HepG2 (cell line): ENCODE measurements at regions not wholly inside any gene's neighbourhood (a gene's known extent, or its start where the extent isn't known, plus 50 kb on each side); places are given as distances from the start of the nearest gene placed in this dataset.

Experiments
- ATAC-seq: fragments of 200-7000 bp; cut with Tn5 transposase; 3 replicates; pipeline ENCODE4 v1.9.1; 2020; ENCODE audit warnings: mild to moderate bottlenecking, moderate library complexity
- BruUV-seq: library from RNA; stranded (reverse); fragments of 400-500 nt; replicated peaks from 2 replicates; lab custom pipeline; 2021; lab: Mats Ljungman, UMichigan
- CTCF ChIA-PET: fragments of 300-600 bp; formaldehyde crosslinking; extraction: SDS; loops from one replicate; lab custom pipeline; 2021; ENCODE audit warnings: low total read pairs, inconsistent platforms, low intra/inter-chr PET ratio; lab: Yijun Ruan, JAX
- POLR2A ChIA-PET: fragments of 350-600 bp; sonication (Branson Sonifier 250); formaldehyde crosslinking; loops from one replicate; lab custom pipeline; 2020; ENCODE audit warnings: antibody characterized with exemption, inconsistent platforms; lab: Yijun Ruan, JAX
- DNase-seq: peaks from one replicate; pipeline ENCODE4 v3.0.0-alpha.2; 2015; ENCODE audit warnings: low spot score
- FAIRE-seq: peaks from 3 replicates; lab custom pipeline; 2011; peaks lifted over from hg19 to GRCh38; lab: Jason Lieb, UNC
- H2AFZ ChIP-seq: one replicate; pipeline ENCODE4 v1.6.1; 2011; ENCODE audit warnings: low read length, inconsistent platforms
- H3K27ac ChIP-seq: fragments of 300-600 bp; 3 replicates; pipeline ENCODE4 v1.8.0; 2011; ENCODE audit warnings: mixed run types, mild to moderate bottlenecking, mixed read lengths, low read length, inconsistent platforms; ENCODE audit not compliant: insufficient read depth; ENCODE audit errors: extremely low read length
- H3K27me3 ChIP-seq, 2 experiments: fragments of 200-600 bp in 1 of 2; 2 replicates in 1 of 2; 3 replicates in 1 of 2; pipeline versions ENCODE4 v1.6.0 to v1.8.0; 2011; ENCODE audit warnings: low read length in 2 of 2, mild to moderate bottlenecking in 2 of 2, moderate library complexity in 2 of 2, inconsistent platforms in 1 of 2; ENCODE audit not compliant: insufficient read depth in 2 of 2, control insufficient read depth in 1 of 2
- H3K36me3 ChIP-seq, 2 experiments: fragments of 200-600 bp in 1 of 2; replicated peaks in 1 of 2; 2 replicates in 1 of 2; 3 replicates in 1 of 2; pipeline versions ENCODE4 v1.5.1 to v1.8.0; 2011; ENCODE audit warnings: low read length in 2 of 2, inconsistent platforms in 1 of 2; ENCODE audit not compliant: insufficient read depth in 2 of 2, control insufficient read depth in 1 of 2
- H3K4me1 ChIP-seq: 2 replicates; pipeline ENCODE4 v1.5.1; 2012; ENCODE audit warnings: low read length, inconsistent platforms; ENCODE audit not compliant: insufficient read depth
- H3K4me2 ChIP-seq: 2 replicates; pipeline ENCODE4 v1.6.0; 2011; ENCODE audit warnings: low read depth, low read length, inconsistent platforms
- H3K4me3 ChIP-seq, 3 experiments: fragments of 200-600 bp in 1 of 3; sonication (generic), shearing (Covaris generic) in 1 of 3; replicated peaks in 1 of 3; 2 replicates each; pipeline ENCODE4 v1.5.1; 2011 to 2016; ENCODE audit warnings: low read length in 3 of 3, inconsistent platforms in 2 of 3, low read depth in 2 of 3, mild to moderate bottlenecking in 2 of 3, control low read depth in 1 of 3, mixed read lengths in 1 of 3; ENCODE audit not compliant: insufficient read depth in 1 of 3
- H3K79me2 ChIP-seq: one replicate; pipeline ENCODE4 v1.6.1; 2011; ENCODE audit warnings: low read length, inconsistent platforms; ENCODE audit not compliant: insufficient read depth
- H3K9ac ChIP-seq: 2 replicates; pipeline ENCODE4 v1.6.0; 2011; ENCODE audit warnings: mild to moderate bottlenecking, low read depth, low read length, inconsistent platforms; ENCODE audit not compliant: insufficient read depth
- H3K9me3 ChIP-seq: 2 replicates; pipeline ENCODE4 v1.5.1; 2012; ENCODE audit warnings: mild to moderate bottlenecking, low read length
- H4K20me1 ChIP-seq: 2 replicates; pipeline ENCODE4 v1.6.0; 2011; ENCODE audit warnings: inconsistent platforms, mild to moderate bottlenecking, low read length, moderate library complexity; ENCODE audit not compliant: insufficient read depth
- CHD2 ChIP-seq: IDR thresholded peaks from 2 replicates; pipeline ENCODE4 v1.6.1; 2011; ENCODE audit warnings: low read depth, low read length, improper control_type of control experiment
- ZNF282 ChIP-seq: fragments of 450-650 bp; IDR thresholded peaks from 2 replicates; pipeline ENCODE4 v1.6.1; 2018; ENCODE audit not compliant: partially characterized antibody
- ZNF383 ChIP-seq: sonication (generic); formaldehyde crosslinking; IDR thresholded peaks from 2 replicates; pipeline ENCODE4 v1.4.0; 2020; ENCODE audit warnings: missing genetic modification reagents, mild to moderate bottlenecking, borderline replicate concordance
- ZNF460 ChIP-seq: sonication (generic); formaldehyde crosslinking; IDR thresholded peaks from 2 replicates; pipeline ENCODE4 v1.5.1; 2020; ENCODE audit warnings: missing genetic modification reagents, mild to moderate bottlenecking, borderline replicate concordance
- ZNF569 ChIP-seq: sonication (generic); formaldehyde crosslinking; IDR thresholded peaks from 2 replicates; pipeline ENCODE4 v1.5.0; 2020; ENCODE audit warnings: mild to moderate bottlenecking, missing genetic modification reagents, moderate library complexity, borderline replicate concordance
- WGBS: methylation state at CpG from one replicate; pipeline ENCODE4 v1.1.6; 2017; ENCODE audit warnings: low lambda C conversion rate; 5-methylcytosine and 5-hydroxymethylcytosine counted together
- in situ Hi-C: cut with HindIII; loops from 2 replicates; pipeline ENCODE4 v1.10.0; 2017; ENCODE audit warnings: low pct_unique_long_range_greater_than_20kb; ENCODE audit not compliant: extremely low pct_ligation_motif_present
- intact Hi-C: fragments of 100-400 bp; cut with micrococcal nuclease; formaldehyde crosslinking; loops from one replicate; pipeline ENCODE4 v1.10.0; 2022; ENCODE audit not compliant: unreplicated experiment
- TF ChIP-seq, protein P1 (sequence below): IDR thresholded peaks from 2 replicates; pipeline ENCODE4 v1.6.1; 2012; ENCODE audit warnings: low read depth, low read length, improper control_type of control experiment
- TF ChIP-seq, protein P2 (sequence below), 2 experiments: sonication (generic) in 1 of 2; formaldehyde crosslinking in 1 of 2; IDR thresholded peaks; 2 replicates each; pipeline versions ENCODE4 v1.4.0 to v1.6.1; 2016 to 2020; ENCODE audit warnings: borderline replicate concordance in 1 of 2, low read depth in 1 of 2, mild to moderate bottlenecking in 1 of 2, missing genetic modification reagents in 1 of 2
- TF ChIP-seq, protein P3 (sequence below): sonication (generic); formaldehyde crosslinking; conservative IDR thresholded peaks from 2 replicates; pipeline ENCODE4 v1.8.0; 2022; ENCODE audit warnings: mild to moderate bottlenecking, moderate library complexity, missing genetic modification reagents

DNA sequence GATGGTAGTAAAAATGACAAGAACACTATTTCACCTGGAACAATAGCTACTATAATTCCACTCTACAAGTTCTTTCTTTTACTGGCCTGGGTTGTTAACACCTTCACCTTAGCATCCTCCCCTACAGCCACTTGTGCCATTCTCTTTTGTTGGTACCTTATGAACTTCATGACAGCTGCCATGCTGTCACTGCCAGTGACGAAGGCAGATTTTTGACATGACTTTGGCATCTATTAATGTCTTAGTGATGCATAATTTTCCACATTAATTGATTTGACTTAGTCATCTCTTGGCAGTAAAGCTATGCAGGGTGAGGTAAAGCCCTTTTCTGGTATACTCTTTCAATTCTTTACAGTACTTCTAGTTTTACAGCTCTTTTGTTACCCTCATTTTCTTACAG is 207.9 kb downstream of the TANC2 start:
- H4K20me1 ChIP-seq: no peaks in the 10 kb centered on the region
- DNase-seq (no peak), ATAC-seq (no peak), FAIRE-seq (no peak)
- WGBS: 0% methylated on average over 1 of the region's 1 CpG
- H3K27ac ChIP-seq: no peak overlapping the region
- H3K36me3 ChIP-seq: no peaks in the 10 kb centered on the region
- ChIA-PET CTCF (no interaction called here), POLR2A (no interaction called here)
- no peak overlapping the region for H3K4me3 ChIP-seq
- no peaks in the 10 kb centered on the region for H3K27me3 ChIP-seq
- intact Hi-C loops (no loop called here), in situ Hi-C loops (no loop called here)
- no peaks in the 10 kb centered on the region for H3K4me1 ChIP-seq
- H3K9me3 ChIP-seq: no peaks in the 10 kb centered on the region
- no TSS peak for BruUV-seq
- no peak overlapping the region for H2AFZ ChIP-seq
- TF ChIP-seq, protein P1, sequence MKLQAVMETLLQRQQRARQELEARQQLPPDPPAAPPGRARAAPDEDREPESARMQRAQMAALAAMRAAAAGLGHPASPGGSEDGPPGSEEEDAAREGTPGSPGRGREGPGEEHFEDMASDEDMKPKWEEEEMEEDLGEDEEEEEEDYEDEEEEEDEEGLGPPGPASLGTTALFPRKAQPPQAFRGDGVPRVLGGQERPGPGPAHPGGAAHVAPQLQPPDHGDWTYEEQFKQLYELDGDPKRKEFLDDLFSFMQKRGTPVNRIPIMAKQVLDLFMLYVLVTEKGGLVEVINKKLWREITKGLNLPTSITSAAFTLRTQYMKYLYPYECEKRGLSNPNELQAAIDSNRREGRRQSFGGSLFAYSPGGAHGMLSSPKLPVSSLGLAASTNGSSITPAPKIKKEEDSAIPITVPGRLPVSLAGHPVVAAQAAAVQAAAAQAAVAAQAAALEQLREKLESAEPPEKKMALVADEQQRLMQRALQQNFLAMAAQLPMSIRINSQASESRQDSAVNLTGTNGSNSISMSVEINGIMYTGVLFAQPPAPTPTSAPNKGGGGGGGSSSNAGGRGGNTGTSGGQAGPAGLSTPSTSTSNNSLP: no peak
- TF ChIP-seq ZNF569: no peak
- no peak overlapping the region for H3K9ac ChIP-seq
- no peaks in the 10 kb centered on the region for H3K79me2 ChIP-seq
- H3K4me2 ChIP-seq: no peak overlapping the region

DNA sequence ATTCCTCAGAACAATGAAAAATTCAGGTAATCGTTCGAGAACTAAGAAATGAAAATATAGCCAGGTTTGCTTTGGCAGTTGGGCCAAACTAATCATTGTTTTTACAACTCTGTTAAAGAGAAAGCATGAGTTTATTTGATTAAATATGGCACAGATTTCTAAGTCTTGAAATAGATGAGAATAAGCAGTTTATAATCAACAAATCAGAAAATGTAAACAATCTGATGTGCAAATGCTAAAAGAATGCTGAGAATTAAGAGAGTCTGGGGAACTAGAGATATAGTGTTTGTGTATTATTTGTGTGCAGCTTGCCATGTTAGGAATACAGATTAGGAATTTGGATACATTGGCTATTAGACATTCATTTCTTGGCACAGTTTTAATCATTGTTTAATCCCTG is 212.5 kb downstream of the TANC2 start:
- Histone ChIP-seq H3K36me3 (no peaks in the 10 kb centered on the region), H3K79me2 (no peaks in the 10 kb centered on the region), H2AFZ (no peak overlapping the region), H3K4me1 (no peaks in the 10 kb centered on the region), H3K27ac (no peak overlapping the region), H4K20me1 (no peaks in the 10 kb centered on the region), H3K9me3 (no peaks in the 10 kb centered on the region), H3K4me3 (no peak overlapping the region), H3K9ac (no peak overlapping the region), H3K4me2 (no peak overlapping the region), H3K27me3 (0 out of 5 replicates have a peak, but pooled peaks cover 0 to 3% of the 10 kb centered on the region in 2 experiments)
- 12% methylated on average over 2 of the region's 2 CpGs for WGBS
- in situ Hi-C loops (no loop called here), intact Hi-C loops (no loop called here)
- FAIRE-seq: no peak
- BruUV-seq: no TSS peak
- ATAC-seq: no peak
- POLR2A ChIA-PET: no interaction called here
- DNase-seq: no peak
- CTCF ChIA-PET: no interaction called here
- TF ChIP-seq, protein P2, sequence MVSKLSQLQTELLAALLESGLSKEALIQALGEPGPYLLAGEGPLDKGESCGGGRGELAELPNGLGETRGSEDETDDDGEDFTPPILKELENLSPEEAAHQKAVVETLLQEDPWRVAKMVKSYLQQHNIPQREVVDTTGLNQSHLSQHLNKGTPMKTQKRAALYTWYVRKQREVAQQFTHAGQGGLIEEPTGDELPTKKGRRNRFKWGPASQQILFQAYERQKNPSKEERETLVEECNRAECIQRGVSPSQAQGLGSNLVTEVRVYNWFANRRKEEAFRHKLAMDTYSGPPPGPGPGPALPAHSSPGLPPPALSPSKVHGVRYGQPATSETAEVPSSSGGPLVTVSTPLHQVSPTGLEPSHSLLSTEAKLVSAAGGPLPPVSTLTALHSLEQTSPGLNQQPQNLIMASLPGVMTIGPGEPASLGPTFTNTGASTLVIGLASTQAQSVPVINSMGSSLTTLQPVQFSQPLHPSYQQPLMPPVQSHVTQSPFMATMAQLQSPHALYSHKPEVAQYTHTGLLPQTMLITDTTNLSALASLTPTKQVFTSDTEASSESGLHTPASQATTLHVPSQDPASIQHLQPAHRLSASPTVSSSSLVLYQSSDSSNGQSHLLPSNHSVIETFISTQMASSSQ (IDR thresholded peaks at IDR 0.05; ENCODE audit: low read depth): no peak
- TF ChIP-seq, protein P2 (CRISPR knock-in tag; IDR thresholded peaks at IDR 0.05; ENCODE audit: borderline replicate concordance): no peak
- no peak for TF ChIP-seq CHD2
- TF ChIP-seq, protein P3, sequence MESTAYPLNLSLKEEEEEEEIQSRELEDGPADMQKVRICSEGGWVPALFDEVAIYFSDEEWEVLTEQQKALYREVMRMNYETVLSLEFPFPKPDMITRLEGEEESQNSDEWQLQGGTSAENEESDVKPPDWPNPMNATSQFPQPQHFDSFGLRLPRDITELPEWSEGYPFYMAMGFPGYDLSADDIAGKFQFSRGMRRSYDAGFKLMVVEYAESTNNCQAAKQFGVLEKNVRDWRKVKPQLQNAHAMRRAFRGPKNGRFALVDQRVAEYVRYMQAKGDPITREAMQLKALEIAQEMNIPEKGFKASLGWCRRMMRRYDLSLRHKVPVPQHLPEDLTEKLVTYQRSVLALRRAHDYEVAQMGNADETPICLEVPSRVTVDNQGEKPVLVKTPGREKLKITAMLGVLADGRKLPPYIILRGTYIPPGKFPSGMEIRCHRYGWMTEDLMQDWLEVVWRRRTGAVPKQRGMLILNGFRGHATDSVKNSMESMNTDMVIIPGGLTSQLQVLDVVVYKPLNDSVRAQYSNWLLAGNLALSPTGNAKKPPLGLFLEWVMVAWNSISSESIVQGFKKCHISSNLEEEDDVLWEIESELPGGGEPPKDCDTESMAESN: no peak
- TF ChIP-seq ZNF460: no peak
- TF ChIP-seq ZNF383 (CRISPR knock-in tag): no peak
- TF ChIP-seq ZNF282: no peak
